HuH-7.5 (cell line): ENCODE measurements at regions not wholly inside any gene's neighbourhood (a gene's known extent, or its start where the extent isn't known, plus 50 kb on each side); places are given as distances from the start of the nearest gene placed in this dataset.

Source experiments
- DNase-seq: peaks from one replicate; pipeline ENCODE4 v3.0.0; 2011; ENCODE audit warnings: low spot score

GRCh38 chr12:93154753-93155480 is 222.8 kb upstream of the NUDT4 start:
- no peak for DNase-seq

GRCh38 chr12:93156086-93156716 is 221.5 kb upstream of the NUDT4 start:
- no peak for DNase-seq

GRCh38 chr12:93157279-93157678 is 220.4 kb upstream of the NUDT4 start:
- DNase-seq: no peak

- no peak for DNase-seq
Observed at GRCh38 chr12:93158065-93158843, 219.5 kb upstream of the NUDT4 start.

GRCh38 chr12:93163260-93164036 is 214.3 kb upstream of the NUDT4 start:
- no peak for DNase-seq

GRCh38 chr12:93164103-93164880 is 213.4 kb upstream of the NUDT4 start:
- DNase-seq: no peak

- no peak for DNase-seq
Observed at GRCh38 chr12:93165384-93165932, 212.3 kb upstream of the NUDT4 start.

GRCh38 chr12:93166541-93167307 is 211.0 kb upstream of the NUDT4 start:
- no peak for DNase-seq

- DNase-seq: no peak
Observed at GRCh38 chr12:93167331-93167730, 210.4 kb upstream of the NUDT4 start.

- DNase-seq: no peak
Observed at GRCh38 chr12:93167841-93168492, 209.8 kb upstream of the NUDT4 start.

- DNase-seq: no peak
Observed at GRCh38 chr12:93168751-93169150, 209.0 kb upstream of the NUDT4 start.

- no peak for DNase-seq
Observed at GRCh38 chr12:93169536-93169935, 208.2 kb upstream of the NUDT4 start.

GRCh38 chr12:93170928-93171327 is 206.8 kb upstream of the NUDT4 start:
- DNase-seq: no peak

GRCh38 chr12:93173178-93173957 is 204.4 kb upstream of the NUDT4 start:
- no peak for DNase-seq

GRCh38 chr12:93174048-93174447 is 203.7 kb upstream of the NUDT4 start:
- DNase-seq: no peak

- no peak for DNase-seq
Observed at GRCh38 chr12:93174473-93174872, 203.3 kb upstream of the NUDT4 start.

GRCh38 chr12:93176165-93176564 is 201.6 kb upstream of the NUDT4 start:
- no peak for DNase-seq

- no peak for DNase-seq
Observed at GRCh38 chr12:93176610-93177126, 201.1 kb upstream of the NUDT4 start.
